GM06990 (cell line): ENCODE measurements at regions not wholly inside any gene's neighbourhood (a gene's known extent, or its start where the extent isn't known, plus 50 kb on each side); places are given as distances from the start of the nearest gene placed in this dataset.

Experiments
- DNase-seq: peaks from one replicate; pipeline ENCODE4 v3.0.0-alpha.2; 2011; ENCODE audit not compliant: insufficient read length; ENCODE audit errors: extremely low read depth
- H3K27me3 ChIP-seq: replicated peaks from 2 replicates; pipeline ENCODE4 v1.6.0; 2011; ENCODE audit warnings: low read length; ENCODE audit not compliant: control insufficient read depth, insufficient read depth
- H3K36me3 ChIP-seq: 2 replicates; pipeline ENCODE4 v1.5.1; 2011; ENCODE audit warnings: low read length; ENCODE audit not compliant: control insufficient read depth, insufficient read depth
- H3K4me3 ChIP-seq: replicated peaks from 2 replicates; pipeline ENCODE4 v1.5.1; 2011; ENCODE audit warnings: low read depth, mild to moderate bottlenecking, control low read depth, low read length
- TF ChIP-seq, protein P1 (sequence below): IDR thresholded peaks from 2 replicates; pipeline ENCODE4 v1.5.1; 2011; ENCODE audit warnings: low read length, control low read depth, mild to moderate bottlenecking, inconsistent platforms; ENCODE audit not compliant: insufficient read depth, poor library complexity, severe bottlenecking

- Histone ChIP-seq H3K36me3 (no peaks in the 10 kb centered on the region), H3K27me3 (no peaks in the 10 kb centered on the region), H3K4me3 (no peak overlapping the region)
- no peak for DNase-seq
- TF ChIP-seq, protein P1, sequence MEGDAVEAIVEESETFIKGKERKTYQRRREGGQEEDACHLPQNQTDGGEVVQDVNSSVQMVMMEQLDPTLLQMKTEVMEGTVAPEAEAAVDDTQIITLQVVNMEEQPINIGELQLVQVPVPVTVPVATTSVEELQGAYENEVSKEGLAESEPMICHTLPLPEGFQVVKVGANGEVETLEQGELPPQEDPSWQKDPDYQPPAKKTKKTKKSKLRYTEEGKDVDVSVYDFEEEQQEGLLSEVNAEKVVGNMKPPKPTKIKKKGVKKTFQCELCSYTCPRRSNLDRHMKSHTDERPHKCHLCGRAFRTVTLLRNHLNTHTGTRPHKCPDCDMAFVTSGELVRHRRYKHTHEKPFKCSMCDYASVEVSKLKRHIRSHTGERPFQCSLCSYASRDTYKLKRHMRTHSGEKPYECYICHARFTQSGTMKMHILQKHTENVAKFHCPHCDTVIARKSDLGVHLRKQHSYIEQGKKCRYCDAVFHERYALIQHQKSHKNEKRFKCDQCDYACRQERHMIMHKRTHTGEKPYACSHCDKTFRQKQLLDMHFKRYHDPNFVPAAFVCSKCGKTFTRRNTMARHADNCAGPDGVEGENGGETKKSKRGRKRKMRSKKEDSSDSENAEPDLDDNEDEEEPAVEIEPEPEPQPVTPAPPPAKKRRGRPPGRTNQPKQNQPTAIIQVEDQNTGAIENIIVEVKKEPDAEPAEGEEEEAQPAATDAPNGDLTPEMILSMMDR: no peak
Observed at GRCh38 chr2:192854706-192855105, 660.0 kb upstream of the TMEFF2 start.

DNA sequence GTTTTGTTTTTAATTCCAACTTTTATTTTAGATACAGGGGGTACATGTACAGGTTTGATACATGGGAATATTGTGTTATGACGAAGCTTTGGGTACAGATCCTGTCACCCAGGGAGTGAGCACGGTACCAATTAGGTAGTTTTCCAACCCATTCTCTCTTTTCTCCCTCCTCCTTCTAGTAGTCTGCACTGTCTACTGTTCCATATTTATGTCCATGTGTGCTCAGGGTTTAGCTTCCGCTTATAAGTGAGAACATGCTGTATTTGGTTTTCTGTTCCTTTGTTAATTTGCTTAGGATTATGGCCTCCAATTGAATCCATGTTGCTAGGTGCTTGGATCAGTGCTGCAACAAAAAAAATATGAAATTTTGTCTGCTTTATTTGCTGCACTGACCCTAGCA is 659.3 kb upstream of the TMEFF2 start:
- TF ChIP-seq, protein P1: no peak
- Histone ChIP-seq H3K36me3 (no peaks in the 10 kb centered on the region), H3K27me3 (no peaks in the 10 kb centered on the region), H3K4me3 (no peak overlapping the region)
- DNase-seq: no peak

GRCh38 chr2:192828947-192829346 is 634.2 kb upstream of the TMEFF2 start:
- TF ChIP-seq, protein P1: no peak
- no peak for DNase-seq
- no peaks in the 10 kb centered on the region for H3K27me3 ChIP-seq

GRCh38 chr2:192828175-192828574 is 633.4 kb upstream of the TMEFF2 start:
- no peak for DNase-seq
- no peak overlapping the region for H3K4me3 ChIP-seq
- H3K27me3 ChIP-seq: no peaks in the 10 kb centered on the region
- no peaks in the 10 kb centered on the region for H3K36me3 ChIP-seq
- TF ChIP-seq, protein P1: no peak

More at GRCh38 chr2:192828947-192829346, 634.2 kb upstream of the TMEFF2 start:
- Histone ChIP-seq H3K36me3 (no peaks in the 10 kb centered on the region), H3K4me3 (no peak overlapping the region)

DNA sequence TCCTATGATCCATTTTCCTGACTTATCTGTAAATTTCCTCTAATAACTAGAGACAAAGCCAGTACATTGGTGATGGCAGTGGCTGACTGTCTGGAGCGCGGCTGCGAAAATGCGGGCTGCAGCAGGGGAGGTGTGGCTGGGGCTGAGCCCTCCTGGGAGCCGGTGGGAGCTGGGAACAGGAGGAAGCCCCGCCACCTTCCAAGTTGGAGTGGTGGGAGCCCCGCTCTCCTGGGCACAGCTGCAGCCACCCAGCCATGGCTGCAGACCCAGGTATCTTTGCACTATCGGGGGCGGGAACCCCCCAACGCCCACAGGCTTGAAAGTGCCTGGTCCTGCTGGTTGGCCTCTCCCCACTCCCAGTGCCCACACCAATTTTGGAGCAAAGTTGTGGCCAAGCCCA is 633.0 kb upstream of the TMEFF2 start:
- TF ChIP-seq, protein P1: no peak
- Histone ChIP-seq H3K36me3 (no peaks in the 10 kb centered on the region), H3K4me3 (no peak overlapping the region), H3K27me3 (no peaks in the 10 kb centered on the region)
- DNase-seq: no peak

GRCh38 chr2:192814376-192814775 is 619.6 kb upstream of the TMEFF2 start:
- DNase-seq: no peak
- TF ChIP-seq, protein P1: no peak
- H3K36me3 ChIP-seq: no peaks in the 10 kb centered on the region
- no peak overlapping the region for H3K4me3 ChIP-seq
- no peaks in the 10 kb centered on the region for H3K27me3 ChIP-seq
